Endothelial cell of umbilical vein (primary cell): ENCODE measurements at regions not wholly inside any gene's neighbourhood (a gene's known extent, or its start where the extent isn't known, plus 50 kb on each side); places are given as distances from the start of the nearest gene placed in this dataset.

Source experiments
- BruUV-seq: library from RNA; stranded (reverse); fragments of 400-500 nt; replicated peaks from 2 replicates; lab custom pipeline; 2021; lab: Mats Ljungman, UMichigan
- CTCF ChIA-PET: fragments of 300-600, 350-600 bp; sonication (Branson Sonifier 250); formaldehyde crosslinking; loops from one replicate; lab custom pipeline; 2021; ENCODE audit warnings: antibody characterized with exemption, inconsistent platforms; lab: Charles Lee
- POLR2A ChIA-PET: fragments of 300-600, 350-600 bp; sonication (Branson Sonifier 250); formaldehyde crosslinking; loops from one replicate; lab custom pipeline; 2021; ENCODE audit warnings: antibody characterized with exemption, inconsistent platforms; lab: Charles Lee
- DNase-seq: peaks from one replicate; pipeline ENCODE4 v3.0.0-alpha.2; 2011; ENCODE audit warnings: low read depth, low spot score
- FAIRE-seq: peaks from 2 replicates; lab custom pipeline; 2011; peaks lifted over from hg19 to GRCh38; lab: Jason Lieb, UNC
- H2AFZ ChIP-seq: 2 replicates; pipeline ENCODE4 v1.6.0; 2012; ENCODE audit warnings: low read depth, low read length, control low read depth, inconsistent platforms
- H3K27ac ChIP-seq: 2 replicates; pipeline ENCODE4 v1.5.1; 2011; ENCODE audit warnings: low read depth, mild to moderate bottlenecking, control low read depth, low read length, moderate library complexity; ENCODE audit not compliant: insufficient read depth
- H3K27me3 ChIP-seq, 2 experiments: 2 replicates each; pipeline versions ENCODE4 v1.6.0 to v1.6.1; 2011; ENCODE audit warnings: low read length in 2 of 2, mixed read lengths in 1 of 2; ENCODE audit not compliant: control insufficient read depth in 2 of 2, insufficient read depth in 2 of 2
- H3K36me3 ChIP-seq, 2 experiments: 2 replicates in 1 of 2; 3 replicates in 1 of 2; pipeline ENCODE4 v1.5.1; 2011; ENCODE audit warnings: low read length in 2 of 2, mild to moderate bottlenecking in 1 of 2, moderate library complexity in 1 of 2; ENCODE audit not compliant: control insufficient read depth in 2 of 2, insufficient read depth in 2 of 2; ENCODE audit errors: extremely low read depth in 1 of 2
- H3K4me1 ChIP-seq: 3 replicates; pipeline ENCODE4 v1.5.1; 2011; ENCODE audit warnings: mild to moderate bottlenecking, low read length; ENCODE audit not compliant: control insufficient read depth, insufficient read depth; ENCODE audit errors: extremely low read depth
- H3K4me2 ChIP-seq: 2 replicates; pipeline ENCODE4 v1.6.1; 2011; ENCODE audit warnings: low read length, control low read depth, mixed read lengths; ENCODE audit not compliant: insufficient read depth
- H3K4me3 ChIP-seq, 3 experiments: fragments of 200-600 bp in 1 of 3; sonication (generic), shearing (Covaris generic) in 1 of 3; replicated peaks in 1 of 3; 2 replicates each; pipeline ENCODE4 v1.5.1; 2011 to 2016; ENCODE audit warnings: control low read depth in 3 of 3, low read length in 3 of 3, mild to moderate bottlenecking in 2 of 3, inconsistent platforms in 1 of 3, low read depth in 1 of 3, moderate library complexity in 1 of 3; ENCODE audit not compliant: insufficient read depth in 1 of 3
- H3K79me2 ChIP-seq: 2 replicates; pipeline ENCODE4 v1.6.0; 2012; ENCODE audit warnings: low read length, inconsistent platforms; ENCODE audit not compliant: control insufficient read depth, insufficient read depth
- H3K9ac ChIP-seq: replicated peaks from 2 replicates; pipeline ENCODE3; 2011; ENCODE audit warnings: low read length, control low read depth; ENCODE audit not compliant: insufficient read depth; ENCODE audit errors: extremely low read depth
- H3K9me1 ChIP-seq: replicated peaks from 3 replicates; pipeline ENCODE4 v1.6.0; 2011; ENCODE audit warnings: mild to moderate bottlenecking, low read length; ENCODE audit not compliant: control insufficient read depth, insufficient read depth; ENCODE audit errors: extremely low read depth
- H3K9me3 ChIP-seq: replicated peaks from 2 replicates; pipeline ENCODE4 v1.5.1; 2012; ENCODE audit warnings: low read length, inconsistent platforms; ENCODE audit not compliant: control insufficient read depth, insufficient read depth
- H4K20me1 ChIP-seq: replicated peaks from 2 replicates; pipeline ENCODE3; 2011; ENCODE audit warnings: mild to moderate bottlenecking, low read length; ENCODE audit not compliant: control insufficient read depth, insufficient read depth; ENCODE audit errors: extremely low read depth
- EZH2 ChIP-seq: IDR thresholded peaks from 2 replicates; pipeline ENCODE4 v1.6.1; 2012; ENCODE audit warnings: borderline replicate concordance, low read depth, mild to moderate bottlenecking, moderate library complexity, low read length, inconsistent platforms; ENCODE audit not compliant: severe bottlenecking
- FOS ChIP-seq: IDR thresholded peaks from 2 replicates; pipeline ENCODE4 v1.6.1; 2011; ENCODE audit warnings: mild to moderate bottlenecking, low read length, moderate library complexity, borderline replicate concordance; ENCODE audit not compliant: insufficient read depth
- GATA2 ChIP-seq: IDR thresholded peaks from 2 replicates; pipeline ENCODE4 v1.7.0; 2011; ENCODE audit warnings: low read depth, mild to moderate bottlenecking, moderate library complexity, mixed read lengths, low read length; ENCODE audit not compliant: insufficient read length, insufficient read depth
- JUN ChIP-seq: IDR thresholded peaks from 2 replicates; pipeline ENCODE4 v1.6.1; 2011; ENCODE audit warnings: borderline replicate concordance, low read depth; ENCODE audit not compliant: insufficient read length, insufficient read depth
- MYC ChIP-seq: IDR thresholded peaks from one replicate; pipeline ENCODE4 v1.6.1; 2011; ENCODE audit warnings: mild to moderate bottlenecking, low read depth, low read length
- POLR2A ChIP-seq: IDR thresholded peaks from 2 replicates; pipeline ENCODE4 v1.6.1; 2012; ENCODE audit warnings: low read depth, mild to moderate bottlenecking, control low read depth, low read length
- POLR2AphosphoS5 ChIP-seq: IDR thresholded peaks from 2 replicates; pipeline ENCODE4 v1.6.1; 2012; ENCODE audit warnings: low read depth, mild to moderate bottlenecking, control low read depth, low read length, moderate library complexity; ENCODE audit not compliant: insufficient read depth
- dilution Hi-C: fragments of 300-500 bp; cut with MboI; formaldehyde crosslinking; loops from one replicate; pipeline ENCODE4 v1.15.0; 2019; ENCODE audit warnings: low sequenced_read_pairs; ENCODE audit not compliant: extremely low pct_ligation_motif_present
- intact Hi-C: fragments of 100-400 bp; cut with micrococcal nuclease; formaldehyde crosslinking; loops from one replicate; pipeline ENCODE4 v1.10.0; 2022
- TF ChIP-seq, protein P1 (sequence below): IDR thresholded peaks from 2 replicates; pipeline ENCODE4 v1.6.1; 2011; ENCODE audit not compliant: insufficient read depth, insufficient read length
- TF ChIP-seq, protein P2 (sequence below), 2 donors: IDR thresholded peaks; 1 replicate in 1 of 2; 2 replicates in 1 of 2; pipeline ENCODE4 v1.5.1; 2011; ENCODE audit warnings: low read length in 2 of 2, mild to moderate bottlenecking in 2 of 2, moderate library complexity in 2 of 2, control low read depth in 1 of 2, inconsistent platforms in 1 of 2, low read depth in 1 of 2; ENCODE audit not compliant: insufficient read depth in 1 of 2; ENCODE audit errors: extremely low read depth in 1 of 2

DNA sequence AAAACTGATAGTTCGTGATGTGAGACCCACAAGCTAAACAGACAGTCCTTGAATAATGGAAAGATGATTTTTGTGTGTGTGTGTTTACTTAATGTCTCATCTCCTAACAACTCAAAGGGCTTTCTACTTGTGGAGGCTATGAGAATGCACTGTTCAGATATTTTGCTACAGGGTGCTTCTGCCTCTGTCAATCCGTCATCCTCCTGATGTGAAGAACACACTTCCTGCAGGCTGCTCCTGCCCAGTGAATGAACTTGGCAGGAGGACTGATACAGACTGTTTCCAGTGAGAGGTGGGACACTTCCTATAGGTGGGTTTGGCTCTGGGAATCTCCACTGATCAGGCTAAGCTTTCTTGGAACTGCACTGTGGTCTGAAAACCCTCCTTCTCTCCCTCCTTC, 168.4 kb upstream of the STARD13 start:
- no peak overlapping the region for H3K4me2 ChIP-seq
- no peak overlapping the region for H3K27ac ChIP-seq
- no peaks in the 10 kb centered on the region for H3K79me2 ChIP-seq
- H2AFZ ChIP-seq: no peak overlapping the region
- H3K9me1 ChIP-seq: no peaks in the 10 kb centered on the region
- FAIRE-seq: peak; percentile 40
- no peaks in the 10 kb centered on the region for H3K4me1 ChIP-seq
- no peaks in the 10 kb centered on the region for H3K9me3 ChIP-seq
- dilution Hi-C loops: no loop called here
- CTCF ChIA-PET: no interaction called here
- DNase-seq: no peak
- no TSS peak for BruUV-seq
- H3K4me3 ChIP-seq: no peak overlapping the region
- H3K36me3 ChIP-seq: no peaks in the 10 kb centered on the region
- no peaks in the 10 kb centered on the region for H4K20me1 ChIP-seq
- no peak for TF ChIP-seq MYC
- no peak for TF ChIP-seq GATA2
- TF ChIP-seq POLR2A: no peak
- TF ChIP-seq, protein P1, sequence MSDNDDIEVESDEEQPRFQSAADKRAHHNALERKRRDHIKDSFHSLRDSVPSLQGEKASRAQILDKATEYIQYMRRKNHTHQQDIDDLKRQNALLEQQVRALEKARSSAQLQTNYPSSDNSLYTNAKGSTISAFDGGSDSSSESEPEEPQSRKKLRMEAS: no peak
- TF ChIP-seq, protein P2, sequence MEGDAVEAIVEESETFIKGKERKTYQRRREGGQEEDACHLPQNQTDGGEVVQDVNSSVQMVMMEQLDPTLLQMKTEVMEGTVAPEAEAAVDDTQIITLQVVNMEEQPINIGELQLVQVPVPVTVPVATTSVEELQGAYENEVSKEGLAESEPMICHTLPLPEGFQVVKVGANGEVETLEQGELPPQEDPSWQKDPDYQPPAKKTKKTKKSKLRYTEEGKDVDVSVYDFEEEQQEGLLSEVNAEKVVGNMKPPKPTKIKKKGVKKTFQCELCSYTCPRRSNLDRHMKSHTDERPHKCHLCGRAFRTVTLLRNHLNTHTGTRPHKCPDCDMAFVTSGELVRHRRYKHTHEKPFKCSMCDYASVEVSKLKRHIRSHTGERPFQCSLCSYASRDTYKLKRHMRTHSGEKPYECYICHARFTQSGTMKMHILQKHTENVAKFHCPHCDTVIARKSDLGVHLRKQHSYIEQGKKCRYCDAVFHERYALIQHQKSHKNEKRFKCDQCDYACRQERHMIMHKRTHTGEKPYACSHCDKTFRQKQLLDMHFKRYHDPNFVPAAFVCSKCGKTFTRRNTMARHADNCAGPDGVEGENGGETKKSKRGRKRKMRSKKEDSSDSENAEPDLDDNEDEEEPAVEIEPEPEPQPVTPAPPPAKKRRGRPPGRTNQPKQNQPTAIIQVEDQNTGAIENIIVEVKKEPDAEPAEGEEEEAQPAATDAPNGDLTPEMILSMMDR (IDR thresholded peaks at IDR 0.05; ENCODE audit: extremely low read depth in 1 of 2, insufficient read depth in 1 of 2, low read depth in 1 of 2, low read length in 2 of 2): no peak
- TF ChIP-seq FOS: no peak
- no peak for TF ChIP-seq POLR2AphosphoS5
- TF ChIP-seq EZH2: no peak
- no peak for TF ChIP-seq JUN
- POLR2A ChIA-PET: no interaction called here
- no peaks in the 10 kb centered on the region for H3K27me3 ChIP-seq
- H3K9ac ChIP-seq: no peak overlapping the region
- intact Hi-C loops: no loop called here
